Smooth muscle cell (in vitro differentiated cells): ENCODE measurements at regions not wholly inside any gene's neighbourhood (a gene's known extent, or its start where the extent isn't known, plus 50 kb on each side); places are given as distances from the start of the nearest gene placed in this dataset.

ENCODE experiments used
- DNase-seq: peaks from one replicate; lab custom pipeline; 2025; ENCODE audit not compliant: unreplicated experiment; lab: John Stamatoyannopoulos, UW
- H2AFZ ChIP-seq: fragments of 200-600 bp; sonication (generic); 2 replicates; pipeline ENCODE4 v1.6.0; 2016; ENCODE audit warnings: antibody characterized with exemption, low read depth, mild to moderate bottlenecking
- H3F3A ChIP-seq: fragments of 200-600 bp; sonication (generic); 2 replicates; pipeline ENCODE4 v1.6.0; 2017; ENCODE audit warnings: antibody characterized with exemption, low read depth
- H3K27ac ChIP-seq: fragments of 200-600 bp; sonication (generic); 2 replicates; pipeline ENCODE4 v1.5.1; 2016; ENCODE audit warnings: low read depth, mild to moderate bottlenecking
- H3K27me3 ChIP-seq: fragments of 200-600 bp; sonication (generic); 2 replicates; pipeline ENCODE4 v1.6.1; 2016; ENCODE audit warnings: low read depth, mild to moderate bottlenecking
- H3K36me3 ChIP-seq: fragments of 200-600 bp; sonication (generic); 2 replicates; pipeline ENCODE4 v1.5.1; 2016; ENCODE audit warnings: low read depth
- H3K4me1 ChIP-seq: fragments of 200-600 bp; sonication (generic); 2 replicates; pipeline ENCODE4 v1.5.1; 2016; ENCODE audit warnings: low read depth
- H3K4me2 ChIP-seq: fragments of 200-600 bp; sonication (generic); 2 replicates; pipeline ENCODE4 v1.6.0; 2016; ENCODE audit warnings: mild to moderate bottlenecking
- H3K4me3 ChIP-seq: fragments of 200-600 bp; sonication (generic); 2 replicates; pipeline ENCODE4 v1.5.1; 2016; ENCODE audit warnings: mild to moderate bottlenecking
- H3K79me2 ChIP-seq: fragments of 200-600 bp; sonication (generic); 2 replicates; pipeline ENCODE4 v1.6.0; 2016; ENCODE audit warnings: low read depth, mild to moderate bottlenecking
- H3K9ac ChIP-seq: fragments of 200-600 bp; sonication (generic); 2 replicates; pipeline ENCODE4 v1.6.0; 2016; ENCODE audit warnings: low read depth
- H3K9me3 ChIP-seq: fragments of 200-600 bp; sonication (generic); replicated peaks from 2 replicates; pipeline ENCODE4 v1.5.1; 2016; ENCODE audit warnings: low read depth
- H4K20me1 ChIP-seq: fragments of 200-600 bp; sonication (generic); 2 replicates; pipeline ENCODE4 v1.6.0; 2016; ENCODE audit warnings: low read depth
- WGBS: methylation state at CpG from one replicate; pipeline ENCODE4 v1.1.7; 2016; ENCODE audit warnings: low lambda C conversion rate; 5-methylcytosine and 5-hydroxymethylcytosine counted together
- TF ChIP-seq, protein P1 (sequence below): fragments of 200-600 bp; sonication (generic); IDR thresholded peaks from 2 replicates; pipeline ENCODE4 v1.5.1; 2017; ENCODE audit warnings: borderline replicate concordance, mild to moderate bottlenecking, antibody characterized with exemption; ENCODE audit not compliant: insufficient read depth, poor library complexity, severe bottlenecking

DNA sequence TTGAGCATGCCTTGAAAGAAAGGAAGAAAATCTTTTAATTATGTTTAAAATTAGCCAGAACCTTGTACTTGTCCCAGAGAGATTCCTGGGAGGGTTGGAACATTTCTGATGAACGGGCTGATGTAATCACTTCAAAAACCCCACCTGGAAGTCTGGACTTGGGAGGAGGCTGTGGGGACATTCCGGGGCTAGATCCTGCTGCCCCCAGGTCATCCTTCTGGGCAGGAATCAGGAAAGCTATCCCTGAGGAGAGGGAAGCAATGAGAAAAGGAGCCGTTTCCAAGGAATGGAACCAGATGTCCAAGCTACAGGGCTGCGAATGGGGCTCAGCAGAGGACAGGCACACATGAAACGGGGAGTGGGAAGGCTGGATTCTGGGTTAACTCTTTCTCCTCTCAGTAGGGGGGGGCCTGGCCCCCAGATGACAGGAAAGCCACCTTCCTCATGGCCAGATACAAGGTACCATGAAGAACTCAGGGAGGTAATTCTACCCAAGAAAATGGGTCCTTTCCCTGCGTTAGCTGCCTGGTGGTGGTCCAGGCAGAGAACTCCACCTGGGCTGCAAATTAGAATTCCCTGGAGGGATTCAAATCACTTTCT is 280.1 kb downstream of the TCF7L2 start:
- TF ChIP-seq, protein P1, sequence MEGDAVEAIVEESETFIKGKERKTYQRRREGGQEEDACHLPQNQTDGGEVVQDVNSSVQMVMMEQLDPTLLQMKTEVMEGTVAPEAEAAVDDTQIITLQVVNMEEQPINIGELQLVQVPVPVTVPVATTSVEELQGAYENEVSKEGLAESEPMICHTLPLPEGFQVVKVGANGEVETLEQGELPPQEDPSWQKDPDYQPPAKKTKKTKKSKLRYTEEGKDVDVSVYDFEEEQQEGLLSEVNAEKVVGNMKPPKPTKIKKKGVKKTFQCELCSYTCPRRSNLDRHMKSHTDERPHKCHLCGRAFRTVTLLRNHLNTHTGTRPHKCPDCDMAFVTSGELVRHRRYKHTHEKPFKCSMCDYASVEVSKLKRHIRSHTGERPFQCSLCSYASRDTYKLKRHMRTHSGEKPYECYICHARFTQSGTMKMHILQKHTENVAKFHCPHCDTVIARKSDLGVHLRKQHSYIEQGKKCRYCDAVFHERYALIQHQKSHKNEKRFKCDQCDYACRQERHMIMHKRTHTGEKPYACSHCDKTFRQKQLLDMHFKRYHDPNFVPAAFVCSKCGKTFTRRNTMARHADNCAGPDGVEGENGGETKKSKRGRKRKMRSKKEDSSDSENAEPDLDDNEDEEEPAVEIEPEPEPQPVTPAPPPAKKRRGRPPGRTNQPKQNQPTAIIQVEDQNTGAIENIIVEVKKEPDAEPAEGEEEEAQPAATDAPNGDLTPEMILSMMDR = no peak
- no peaks in the 10 kb centered on the region for H3K36me3 ChIP-seq

DNA sequence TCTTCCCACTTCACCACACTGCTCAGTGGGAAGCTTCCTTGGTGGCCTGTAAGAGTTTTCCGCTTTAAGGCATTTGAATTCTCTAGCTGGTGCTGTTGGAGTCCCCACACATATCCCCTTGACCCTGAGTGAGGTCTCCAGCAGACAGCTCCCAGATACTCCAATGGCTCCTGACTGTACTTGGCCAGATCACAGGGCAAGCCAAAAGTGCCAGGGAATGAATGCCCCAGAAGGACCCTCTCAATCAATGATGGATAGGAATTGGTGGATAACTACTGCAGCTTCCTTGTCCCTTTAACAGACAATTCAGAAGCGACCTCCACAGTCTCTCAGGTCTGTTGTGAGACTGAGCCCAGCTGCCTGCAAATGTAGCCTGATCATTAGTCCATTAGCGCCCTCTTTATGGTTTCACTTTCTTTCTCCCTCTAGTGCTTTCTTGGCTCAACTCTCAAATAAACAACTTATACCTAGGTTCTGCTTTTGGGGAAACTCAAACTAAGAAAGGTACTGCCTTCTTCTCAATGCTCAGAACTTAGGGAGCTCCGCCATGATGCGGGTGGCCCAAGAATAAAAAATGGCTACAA is 283.0 kb downstream of the TCF7L2 start:
- WGBS = 91% methylated on average over 5 of the region's 5 CpGs
- H3K36me3 ChIP-seq = no peaks in the 10 kb centered on the region
- H3K9ac ChIP-seq = no peak overlapping the region
- H3F3A ChIP-seq = no peaks in the 10 kb centered on the region
- TF ChIP-seq, protein P1 = no peak
- no peak overlapping the region for H3K4me3 ChIP-seq
- no peak overlapping the region for H2AFZ ChIP-seq
- no peak overlapping the region for H3K4me2 ChIP-seq
- no peaks in the 10 kb centered on the region for H3K4me1 ChIP-seq
- no peak overlapping the region for H3K27ac ChIP-seq
- H3K9me3 ChIP-seq = no peaks in the 10 kb centered on the region
- no peak for DNase-seq
- no peaks in the 10 kb centered on the region for H4K20me1 ChIP-seq
- H3K27me3 ChIP-seq = no peaks in the 10 kb centered on the region
- H3K79me2 ChIP-seq = no peaks in the 10 kb centered on the region

More for the DNA sequence above, 280.1 kb downstream of the TCF7L2 start:
- H3K9me3 ChIP-seq = no peaks in the 10 kb centered on the region
- no peak overlapping the region for H3K9ac ChIP-seq
- no peak overlapping the region for H3K27ac ChIP-seq
- H2AFZ ChIP-seq = no peak overlapping the region
- no peak overlapping the region for H3K4me3 ChIP-seq
- no peak overlapping the region for H3K4me2 ChIP-seq
- no peak for DNase-seq
- H4K20me1 ChIP-seq = no peaks in the 10 kb centered on the region
- no peaks in the 10 kb centered on the region for H3F3A ChIP-seq
- H3K79me2 ChIP-seq = no peaks in the 10 kb centered on the region
- no peaks in the 10 kb centered on the region for H3K27me3 ChIP-seq
- 68% methylated on average over 6 of the region's 6 CpGs for WGBS
- no peaks in the 10 kb centered on the region for H3K4me1 ChIP-seq

DNA sequence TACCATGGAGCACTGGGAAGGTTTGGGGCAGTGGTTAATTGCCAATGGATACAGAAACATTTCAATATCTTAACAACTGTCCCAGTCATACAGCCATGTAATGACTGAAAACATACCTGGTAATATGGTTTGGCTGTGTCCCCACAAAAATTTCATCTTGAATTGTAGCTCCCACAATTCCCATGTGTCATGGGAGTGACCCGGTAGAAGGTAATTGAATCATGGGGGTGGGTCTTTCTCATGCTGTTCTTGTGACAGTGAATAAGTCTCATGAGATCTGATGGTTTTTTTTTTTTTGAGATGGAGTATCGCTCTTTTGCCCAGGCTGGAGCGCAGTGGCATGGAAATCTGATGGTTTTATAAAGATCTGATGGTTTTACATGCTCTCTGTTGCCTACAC is 284.4 kb downstream of the TCF7L2 start:
- 97% methylated on average over 3 of the region's 3 CpGs for whole genome bisulfite sequencing
- H2AFZ ChIP-seq = no peak overlapping the region
- no peak overlapping the region for H3K9ac ChIP-seq
- H4K20me1 ChIP-seq = no peaks in the 10 kb centered on the region
- H3K4me1 ChIP-seq = no peaks in the 10 kb centered on the region
- no peaks in the 10 kb centered on the region for H3K9me3 ChIP-seq
- no peaks in the 10 kb centered on the region for H3K27me3 ChIP-seq
- no peaks in the 10 kb centered on the region for H3K36me3 ChIP-seq
- TF ChIP-seq, protein P1 = no peak
- no peaks in the 10 kb centered on the region for H3K79me2 ChIP-seq
- no peak overlapping the region for H3K27ac ChIP-seq
- no peak overlapping the region for H3K4me2 ChIP-seq
- no peak for DNase-seq
- H3K4me3 ChIP-seq = no peak overlapping the region
- H3F3A ChIP-seq = no peaks in the 10 kb centered on the region

DNA sequence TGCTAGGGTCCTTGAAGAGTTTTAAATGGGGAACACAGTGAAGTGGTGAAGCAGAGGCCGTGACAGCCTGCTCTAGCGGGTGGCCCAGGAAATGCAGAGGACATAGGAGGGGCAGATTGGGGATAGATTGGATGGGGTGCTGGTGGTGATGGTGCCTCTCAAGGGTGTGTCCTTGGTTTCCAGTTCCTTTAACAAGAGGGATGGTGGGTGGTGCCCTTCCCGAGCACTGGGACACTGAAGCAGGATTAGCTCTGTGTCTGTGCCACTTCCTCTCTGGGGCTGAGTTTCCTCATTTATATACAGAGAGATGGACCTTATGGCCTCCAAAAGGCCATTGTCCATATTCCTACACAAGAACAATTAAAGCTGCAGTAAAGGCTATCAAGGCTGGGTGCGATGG is 285.5 kb downstream of the TCF7L2 start:
- H3K9ac ChIP-seq = no peak overlapping the region
- no peak for DNase-seq
- no peak overlapping the region for H3K27ac ChIP-seq
- 92% methylated on average over 4 of the region's 4 CpGs for WGBS
- TF ChIP-seq, protein P1 = no peak
- H3F3A ChIP-seq = no peaks in the 10 kb centered on the region
- H3K36me3 ChIP-seq = no peaks in the 10 kb centered on the region
- H3K79me2 ChIP-seq = no peaks in the 10 kb centered on the region
- no peak overlapping the region for H2AFZ ChIP-seq
- H4K20me1 ChIP-seq = no peaks in the 10 kb centered on the region
- H3K9me3 ChIP-seq = no peaks in the 10 kb centered on the region
- H3K4me3 ChIP-seq = no peak overlapping the region
- no peaks in the 10 kb centered on the region for H3K27me3 ChIP-seq
- H3K4me2 ChIP-seq = no peak overlapping the region
- no peaks in the 10 kb centered on the region for H3K4me1 ChIP-seq
